CD4-positive, alpha-beta T cell (primary cell): ENCODE measurements at regions not wholly inside any gene's neighbourhood (a gene's known extent, or its start where the extent isn't known, plus 50 kb on each side); places are given as distances from the start of the nearest gene placed in this dataset.

ENCODE experiments used
- ATAC-seq: fragments of 200-7000 bp; cut with Tn5 transposase; one replicate; pipeline ENCODE4 v1.10.0; 2022; ENCODE audit warnings: mild to moderate bottlenecking; ENCODE audit not compliant: poor library complexity
- CTCF ChIA-PET: fragments of 350-600 bp; sonication (Branson Sonifier 250); formaldehyde crosslinking; loops from one replicate; lab custom pipeline; 2021; ENCODE audit warnings: antibody characterized with exemption, inconsistent platforms; lab: Charles Lee
- POLR2A ChIA-PET: fragments of 350-600 bp; sonication (Branson Sonifier 250); formaldehyde crosslinking; loops from one replicate; lab custom pipeline; 2021; ENCODE audit warnings: antibody characterized with exemption, inconsistent platforms; lab: Charles Lee
- DNase-seq, 14 experiments: peaks; one replicate each; pipeline ENCODE4 v3.0.0-alpha.2; 2013 to 2020; ENCODE audit warnings: mixed read lengths in 2 of 14
- H3K27ac ChIP-seq, 2 donors: one replicate each; pipeline versions ENCODE4 v1.5.1 to v1.7.0; 2013; ENCODE audit warnings: low read length in 2 of 2, low read depth in 1 of 2, mild to moderate bottlenecking in 1 of 2
- H3K27me3 ChIP-seq, 2 experiments: 1 replicate in 1 of 2; 2 replicates in 1 of 2; pipeline versions ENCODE4 v1.6.1 to v1.7.0; 2013; ENCODE audit warnings: low read length in 2 of 2, control low read depth in 1 of 2, mild to moderate bottlenecking in 1 of 2, moderate library complexity in 1 of 2; ENCODE audit not compliant: insufficient read depth in 2 of 2, control insufficient read depth in 1 of 2
- H3K36me3 ChIP-seq: one replicate; pipeline ENCODE4 v1.6.1; 2013; ENCODE audit warnings: low read length, control low read depth; ENCODE audit not compliant: insufficient read depth
- H3K4me1 ChIP-seq: one replicate; pipeline ENCODE4 v1.6.1; 2013; ENCODE audit warnings: low read length, control low read depth; ENCODE audit not compliant: insufficient read depth
- H3K4me3 ChIP-seq: one replicate; pipeline ENCODE4 v1.5.1; 2013; ENCODE audit warnings: mild to moderate bottlenecking, low read length, moderate library complexity
- H3K9me3 ChIP-seq, 2 experiments: 1 replicate in 1 of 2; 2 replicates in 1 of 2; pipeline versions ENCODE4 v1.6.1 to v1.7.0; 2013; ENCODE audit warnings: low read length in 2 of 2, mild to moderate bottlenecking in 2 of 2, control low read depth in 1 of 2, moderate library complexity in 1 of 2; ENCODE audit not compliant: control insufficient read depth in 1 of 2, insufficient read depth in 1 of 2
- H3K27ac Mint-ChIP-seq: one replicate; pipeline ENCODE4 v1.8.0; 2020; ENCODE audit warnings: mixed read lengths
- H3K27me3 Mint-ChIP-seq: one replicate; pipeline ENCODE4 v1.8.0; 2021; ENCODE audit warnings: mixed read lengths
- H3K36me3 Mint-ChIP-seq: one replicate; pipeline ENCODE4 v1.8.0; 2021; ENCODE audit warnings: low read depth, mixed read lengths
- H3K4me1 Mint-ChIP-seq: one replicate; pipeline ENCODE4 v1.8.0; 2021; ENCODE audit warnings: low read depth, mixed read lengths
- H3K4me3 Mint-ChIP-seq: one replicate; pipeline ENCODE4 v1.8.0; 2020; ENCODE audit warnings: mild to moderate bottlenecking, mixed read lengths
- H3K9me3 Mint-ChIP-seq: one replicate; pipeline ENCODE4 v1.8.0; 2020; ENCODE audit warnings: mixed read lengths
- intact Hi-C, 2 experiments: fragments of 100-400 bp; cut with DNase I in 1 of 2; cut with micrococcal nuclease in 1 of 2; formaldehyde crosslinking; loops; one replicate each; pipeline versions ENCODE4 v1.15.1 to v1.9.0; 2023 to 2025; cut with DNase I, micrococcal nuclease
- TF ChIP-seq, protein P1 (sequence below): fragments of 200-600 bp; IDR thresholded peaks from one replicate; pipeline ENCODE4 v1.8.0; 2022; ENCODE audit warnings: antibody characterized with exemption, mild to moderate bottlenecking

DNA sequence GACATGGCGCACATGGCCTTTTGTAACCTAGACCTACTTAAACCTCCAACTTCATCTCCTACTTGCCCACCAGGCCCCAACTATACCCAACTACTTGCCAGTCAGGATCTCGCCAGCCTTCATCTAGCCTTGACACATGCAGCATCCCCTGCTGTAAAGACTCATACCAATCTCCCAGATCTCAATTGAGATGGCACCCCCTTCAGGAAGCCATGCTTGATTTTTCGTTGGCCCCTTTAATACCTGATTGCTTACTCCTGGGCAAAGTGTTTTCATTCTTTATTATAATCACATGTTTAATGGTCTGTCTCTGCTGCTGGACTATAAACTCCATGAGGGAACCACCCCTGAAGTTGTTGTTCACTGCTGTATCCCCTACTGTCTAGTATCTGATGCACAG lies 150.8 kb downstream of the SOX2 start:
- no peak overlapping the region for H3K4me3 ChIP-seq
- ChIA-PET POLR2A (no interaction called here), CTCF (no interaction called here)
- H3K36me3 Mint-ChIP-seq: no peaks in the 10 kb centered on the region
- no peaks in the 10 kb centered on the region for H3K4me1 ChIP-seq
- intact Hi-C loops: no loop called here
- H3K27me3 Mint-ChIP-seq: no peaks in the 10 kb centered on the region
- no peaks in the 10 kb centered on the region for H3K4me1 Mint-ChIP-seq
- H3K27me3 ChIP-seq: no peaks in the 10 kb centered on the region
- ATAC-seq (no peak), DNase-seq (no peak)
- no peaks in the 10 kb centered on the region for H3K9me3 ChIP-seq
- H3K27ac ChIP-seq: no peak overlapping the region
- H3K9me3 Mint-ChIP-seq: no peaks in the 10 kb centered on the region
- H3K4me3 Mint-ChIP-seq: no peak overlapping the region
- no peaks in the 10 kb centered on the region for H3K36me3 ChIP-seq
- TF ChIP-seq, protein P1, sequence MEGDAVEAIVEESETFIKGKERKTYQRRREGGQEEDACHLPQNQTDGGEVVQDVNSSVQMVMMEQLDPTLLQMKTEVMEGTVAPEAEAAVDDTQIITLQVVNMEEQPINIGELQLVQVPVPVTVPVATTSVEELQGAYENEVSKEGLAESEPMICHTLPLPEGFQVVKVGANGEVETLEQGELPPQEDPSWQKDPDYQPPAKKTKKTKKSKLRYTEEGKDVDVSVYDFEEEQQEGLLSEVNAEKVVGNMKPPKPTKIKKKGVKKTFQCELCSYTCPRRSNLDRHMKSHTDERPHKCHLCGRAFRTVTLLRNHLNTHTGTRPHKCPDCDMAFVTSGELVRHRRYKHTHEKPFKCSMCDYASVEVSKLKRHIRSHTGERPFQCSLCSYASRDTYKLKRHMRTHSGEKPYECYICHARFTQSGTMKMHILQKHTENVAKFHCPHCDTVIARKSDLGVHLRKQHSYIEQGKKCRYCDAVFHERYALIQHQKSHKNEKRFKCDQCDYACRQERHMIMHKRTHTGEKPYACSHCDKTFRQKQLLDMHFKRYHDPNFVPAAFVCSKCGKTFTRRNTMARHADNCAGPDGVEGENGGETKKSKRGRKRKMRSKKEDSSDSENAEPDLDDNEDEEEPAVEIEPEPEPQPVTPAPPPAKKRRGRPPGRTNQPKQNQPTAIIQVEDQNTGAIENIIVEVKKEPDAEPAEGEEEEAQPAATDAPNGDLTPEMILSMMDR: no peak
- no peak overlapping the region for H3K27ac Mint-ChIP-seq

DNA sequence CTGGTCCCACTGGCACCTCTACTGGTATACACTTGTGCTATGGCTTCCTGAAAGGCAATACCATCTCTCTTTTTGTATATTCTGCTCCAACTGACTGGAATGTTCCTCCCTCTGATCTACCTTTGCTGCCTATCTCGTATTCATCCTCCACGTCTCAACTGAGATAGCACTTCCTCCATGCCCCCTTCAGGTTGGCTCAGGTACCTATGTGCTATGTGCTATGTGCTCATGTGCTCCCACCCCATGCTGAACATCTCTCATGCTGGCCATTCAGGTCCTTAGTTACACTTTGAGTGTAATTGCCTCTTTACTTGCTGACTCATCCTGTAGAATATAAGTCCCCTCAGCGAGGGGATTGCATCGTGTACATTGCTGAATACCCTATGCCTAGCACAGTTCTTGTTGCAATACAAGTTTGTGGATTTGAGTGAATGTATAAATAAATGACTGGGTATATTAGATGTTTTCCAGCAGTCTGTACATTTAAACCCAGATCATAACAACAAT lies 156.9 kb downstream of the SOX2 start:
- H3K4me3 Mint-ChIP-seq: no peak overlapping the region
- H3K36me3 Mint-ChIP-seq: no peaks in the 10 kb centered on the region
- intact Hi-C loops: no loop called here
- TF ChIP-seq, protein P1: no peak
- Histone ChIP-seq H3K36me3 (no peaks in the 10 kb centered on the region), H3K27ac (no peak overlapping the region), H3K9me3 (peaks cover 0 to 8% of the 10 kb centered on the region in 2 experiments), H3K4me3 (no peak overlapping the region), H3K4me1 (no peaks in the 10 kb centered on the region), H3K27me3 (no peaks in the 10 kb centered on the region)
- no peak for ATAC-seq
- no peaks in the 10 kb centered on the region for H3K27me3 Mint-ChIP-seq
- ChIA-PET CTCF (interaction anchor here (0.7 kb wide), 1 partner anchor 699 kb away, joined by 3 read pairs; no protein-coding TSS in a partner anchor), POLR2A (no interaction called here)
- no peaks in the 10 kb centered on the region for H3K9me3 Mint-ChIP-seq
- H3K4me1 Mint-ChIP-seq: no peaks in the 10 kb centered on the region
- DNase-seq: no peak
- H3K27ac Mint-ChIP-seq: no peak overlapping the region

DNA sequence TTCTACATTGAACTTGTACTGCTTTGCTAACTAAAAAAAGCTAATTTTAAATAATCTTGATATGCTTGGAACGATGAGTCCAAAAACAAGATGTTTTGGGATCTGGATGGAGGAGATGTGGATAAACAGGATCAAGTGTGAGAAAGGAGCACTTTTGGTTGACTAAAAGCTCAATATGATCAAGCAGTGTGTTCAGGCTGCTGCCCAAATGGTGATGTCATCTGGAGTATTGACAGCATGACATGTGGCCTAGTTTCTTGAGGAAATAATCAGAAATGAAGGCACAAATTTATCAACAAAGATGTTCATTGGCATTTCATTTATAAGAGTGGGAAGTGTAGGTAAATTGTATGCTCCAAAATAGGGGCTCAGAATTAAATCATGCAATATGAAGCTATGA lies 161.2 kb downstream of the SOX2 start:
- DNase-seq (no peak), ATAC-seq (no peak)
- Mint-ChIP-seq H3K9me3 (no peaks in the 10 kb centered on the region), H3K27me3 (no peaks in the 10 kb centered on the region), H3K4me1 (no peaks in the 10 kb centered on the region), H3K4me3 (no peak overlapping the region), H3K36me3 (no peaks in the 10 kb centered on the region), H3K27ac (no peak overlapping the region)
- TF ChIP-seq, protein P1: no peak
- POLR2A ChIA-PET: no interaction called here
- no peak overlapping the region for H3K4me3 ChIP-seq
- H3K27ac ChIP-seq: no peak overlapping the region
- peaks cover 0 to 5% of the 10 kb centered on the region in 2 experiments for H3K9me3 ChIP-seq
- intact Hi-C loops: no loop called here
- no peaks in the 10 kb centered on the region for H3K36me3 ChIP-seq
- no peaks in the 10 kb centered on the region for H3K4me1 ChIP-seq
- CTCF ChIA-PET: no interaction called here
- H3K27me3 ChIP-seq: no peaks in the 10 kb centered on the region
